Skin epidermis (tissue), 12 donors: ENCODE measurements at regions not wholly inside any gene's neighbourhood (a gene's known extent, or its start where the extent isn't known, plus 50 kb on each side); places are given as distances from the start of the nearest gene placed in this dataset.
A peak's percentile ranks its signal among the peaks of the same experiment; 100 is the strongest.

ENCODE experiments used
- H3K27ac ChIP-seq, 21 experiments: fragments of 200-600 bp; sonication (generic) in 11 of 21; one replicate each; pipeline ENCODE4 v1.5.0; 2020; ENCODE audit warnings: mild to moderate bottlenecking in 3 of 21, inconsistent platforms in 2 of 21, moderate library complexity in 2 of 21
- H3K4me3 ChIP-seq, 7 experiments: fragments of 200-600 bp; sonication (generic) in 2 of 7; one replicate each; pipeline ENCODE4 v1.5.0; 2020; ENCODE audit warnings: inconsistent platforms in 2 of 7, mild to moderate bottlenecking in 2 of 7, moderate library complexity in 1 of 7

GRCh38 chr10:78749200-78749599 lies 319.6 kb upstream of the ZMIZ1 start:
- Histone ChIP-seq H3K27ac (no peak overlapping the region), H3K4me3 (no peak overlapping the region)

- Histone ChIP-seq H3K27ac (no peak overlapping the region), H3K4me3 (no peak overlapping the region)
Measured at GRCh38 chr10:78749898-78750297, 318.9 kb upstream of the ZMIZ1 start.

- Histone ChIP-seq H3K27ac (no peak overlapping the region), H3K4me3 (no peak overlapping the region)
Measured at GRCh38 chr10:78750418-78750817, 318.3 kb upstream of the ZMIZ1 start.

GRCh38 chr10:78751716-78752115 lies 317.1 kb upstream of the ZMIZ1 start:
- H3K4me3 ChIP-seq: no peak overlapping the region

DNA sequence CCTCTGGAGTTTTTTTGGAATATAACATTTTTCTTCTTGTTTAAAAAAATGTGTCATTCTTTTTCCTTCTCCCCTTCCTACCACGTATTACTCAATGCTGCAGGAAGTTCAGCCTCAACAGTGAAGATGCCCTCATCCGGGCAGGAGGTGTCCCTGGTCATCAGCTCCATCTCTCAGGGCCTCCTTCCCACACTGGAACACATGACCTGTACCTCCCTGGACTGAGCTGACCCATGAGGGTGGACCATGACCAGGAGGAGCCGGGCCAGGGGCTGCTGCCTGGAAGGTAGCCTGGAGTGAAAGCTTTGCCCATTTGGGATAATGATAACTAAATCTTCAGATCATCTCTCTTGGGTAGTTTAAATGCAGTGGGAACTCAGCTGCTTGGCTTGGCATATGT lies 316.5 kb upstream of the ZMIZ1 start:
- Histone ChIP-seq H3K4me3 (no peak overlapping the region), H3K27ac (no peak overlapping the region)

More at GRCh38 chr10:78751716-78752115, 317.1 kb upstream of the ZMIZ1 start:
- H3K27ac ChIP-seq: no peak overlapping the region

GRCh38 chr10:78752708-78753107 lies 316.1 kb upstream of the ZMIZ1 start:
- Histone ChIP-seq H3K27ac (no peak overlapping the region), H3K4me3 (no peak overlapping the region)

DNA sequence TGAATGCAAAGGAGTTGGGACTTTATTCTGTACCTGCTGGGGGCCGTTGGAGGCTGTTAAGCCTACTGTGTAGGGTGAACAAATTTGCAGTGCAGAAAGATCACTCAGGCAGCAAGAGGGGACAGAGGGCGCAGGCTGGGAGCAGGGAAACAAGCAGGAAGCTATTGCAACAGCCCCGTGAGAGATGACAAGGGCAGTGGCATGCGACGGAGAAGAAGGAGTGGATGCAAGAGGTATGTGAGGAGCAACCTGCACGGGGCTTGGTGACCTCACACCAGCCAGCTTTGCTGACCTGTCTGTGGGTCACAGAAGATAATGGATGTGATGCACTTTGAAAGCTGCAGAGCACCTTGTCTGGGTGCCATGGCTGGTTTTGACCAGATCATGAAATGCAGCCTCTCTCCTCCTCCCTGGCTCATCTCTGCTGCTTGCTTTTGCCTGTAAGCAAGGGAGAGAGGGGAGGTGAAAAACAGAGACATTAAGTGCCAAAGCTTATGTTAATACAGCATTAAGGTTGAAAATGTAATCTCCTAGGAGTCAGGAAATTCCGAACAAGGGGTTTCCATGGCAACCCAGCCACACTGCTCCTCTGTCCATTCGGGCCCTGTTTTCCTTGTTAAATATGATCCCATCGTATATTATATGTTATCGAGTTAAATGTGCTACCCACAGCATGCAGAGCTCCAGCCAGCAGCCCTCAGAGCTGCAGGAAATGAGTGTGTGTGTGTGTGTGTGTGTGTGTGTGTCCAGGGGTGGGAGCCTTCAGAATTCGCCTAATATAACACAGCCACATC lies 314.3 kb upstream of the ZMIZ1 start:
- no peak overlapping the region for H3K27ac ChIP-seq
- no peak overlapping the region for H3K4me3 ChIP-seq

- Histone ChIP-seq H3K4me3 (no peak overlapping the region), H3K27ac (no peak overlapping the region)
Measured at GRCh38 chr10:78755063-78755701, 313.6 kb upstream of the ZMIZ1 start.

DNA sequence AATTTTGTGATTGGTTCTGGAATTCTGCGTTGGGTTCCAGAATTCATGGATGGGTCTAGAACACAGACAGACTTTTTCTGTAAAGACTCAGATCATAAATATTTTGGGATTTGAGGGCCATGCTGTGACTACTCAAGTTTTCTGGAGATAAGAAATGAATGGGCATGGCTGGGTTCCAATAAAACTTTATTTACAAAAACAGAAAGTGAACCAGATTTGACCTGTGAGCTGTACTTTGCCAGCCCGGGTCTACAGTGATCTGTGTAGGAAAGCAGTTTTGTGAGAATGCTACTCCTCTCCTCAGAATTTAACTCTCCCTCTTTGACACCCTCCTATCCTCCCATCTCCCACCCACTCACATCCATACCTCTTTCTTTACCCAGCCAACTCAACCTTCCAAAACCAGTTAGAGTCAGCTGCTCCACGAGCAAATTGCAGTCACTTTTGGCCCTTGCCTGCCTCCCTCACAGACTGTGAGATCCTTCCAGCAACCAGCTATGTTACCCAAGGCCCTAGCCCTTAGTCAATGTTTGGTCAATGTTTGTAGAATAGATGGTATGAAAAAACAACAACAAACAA lies 312.8 kb upstream of the ZMIZ1 start:
- Histone ChIP-seq H3K4me3 (no peak overlapping the region), H3K27ac (peak overlapping the region in 18 of 21 experiments; percentile 8 to 81 (median 59))

GRCh38 chr10:78756604-78757343 lies 312.0 kb upstream of the ZMIZ1 start:
- H3K4me3 ChIP-seq: no peak overlapping the region
- H3K27ac ChIP-seq: peak overlapping the region in 20 of 21 experiments; percentile 11 to 81 (median 64)

DNA sequence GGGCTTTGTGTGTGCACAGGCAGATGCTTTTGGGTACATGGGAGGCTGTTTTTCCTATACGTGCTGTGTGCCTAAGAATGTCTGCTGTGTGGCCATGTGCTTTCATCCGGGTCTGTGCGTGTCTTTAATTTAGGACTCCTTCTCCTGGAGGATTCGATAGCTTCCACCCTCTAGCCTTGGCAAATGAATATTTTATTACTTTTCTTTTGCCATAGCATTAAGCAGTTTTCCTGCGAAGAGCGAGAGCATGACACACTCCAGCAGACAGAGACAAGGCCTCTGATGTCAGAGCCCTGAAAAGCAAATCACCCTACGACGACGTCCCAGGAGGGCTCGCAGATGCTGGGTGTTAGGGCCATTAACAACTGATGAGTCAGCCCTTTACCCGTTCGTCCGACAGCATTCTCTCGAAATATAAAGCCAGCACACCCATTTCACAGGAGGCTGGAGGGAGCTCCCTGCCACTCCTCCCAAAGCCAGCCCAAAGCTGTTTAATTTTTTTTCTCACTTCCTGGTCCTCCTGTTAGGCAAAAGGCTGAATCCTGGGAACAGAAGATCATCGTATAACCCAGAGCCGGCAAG lies 311.3 kb upstream of the ZMIZ1 start:
- H3K4me3 ChIP-seq: no peak overlapping the region
- H3K27ac ChIP-seq: peak overlapping the region in 19 of 21 experiments; percentile 1 to 74 (median 54)

DNA sequence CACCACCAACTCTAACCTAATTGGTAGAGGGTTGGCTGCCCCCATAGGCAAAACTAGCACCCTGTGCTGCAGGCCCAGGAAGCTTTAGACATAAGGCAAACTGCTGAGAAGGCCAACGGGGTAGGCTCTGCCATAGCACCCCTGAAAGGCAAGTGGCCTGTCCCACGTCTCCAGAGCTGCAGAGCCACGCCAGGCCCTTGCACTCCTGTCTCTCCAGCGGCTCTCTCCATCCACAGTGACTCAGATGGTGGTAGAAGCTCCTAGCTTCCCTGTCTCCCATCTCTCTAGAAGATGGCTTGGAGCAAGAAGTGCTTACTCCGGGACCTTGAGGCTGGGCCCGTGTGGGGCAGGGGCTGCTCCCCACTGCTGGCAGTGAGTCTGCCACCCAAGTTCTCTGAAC lies 310.6 kb upstream of the ZMIZ1 start:
- Histone ChIP-seq H3K4me3 (no peak overlapping the region), H3K27ac (peak overlapping the region in 13 of 21 experiments; percentile 1 to 74 (median 54))

DNA sequence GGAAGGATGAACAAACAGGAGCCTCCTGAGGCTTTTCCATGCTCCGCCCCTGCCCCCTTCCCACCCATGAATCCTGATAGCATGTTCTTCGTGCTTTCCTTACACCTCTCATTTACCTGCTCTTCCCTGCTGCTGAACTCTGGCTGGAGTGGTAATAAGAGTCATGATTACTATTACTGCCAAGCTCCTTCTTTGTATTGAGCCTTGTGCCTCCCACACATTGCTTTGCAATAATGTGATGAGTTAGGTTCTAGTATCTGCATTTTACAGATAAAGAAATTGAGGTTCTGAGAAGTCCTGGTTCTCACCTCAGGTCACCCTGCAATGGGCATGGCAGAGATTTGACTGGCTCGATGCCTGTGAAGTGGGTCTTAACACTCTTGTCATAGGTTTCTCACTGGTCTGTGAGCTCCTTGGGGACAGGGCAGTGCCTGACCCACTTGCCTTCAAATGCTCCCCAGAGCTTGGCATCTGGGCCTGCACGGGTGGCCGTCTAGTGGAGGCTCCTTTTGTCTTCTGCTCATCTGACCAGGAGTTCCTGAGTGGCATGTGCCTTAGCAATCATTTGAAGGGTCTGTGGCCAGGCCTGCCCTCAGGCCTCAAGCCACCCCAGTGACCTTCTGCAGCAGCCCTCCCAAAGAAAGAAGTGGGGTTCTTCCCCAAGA lies 309.2 kb upstream of the ZMIZ1 start:
- Histone ChIP-seq H3K27ac (peak overlapping the region in 1 of 21 experiments; percentile 24), H3K4me3 (no peak overlapping the region)

DNA sequence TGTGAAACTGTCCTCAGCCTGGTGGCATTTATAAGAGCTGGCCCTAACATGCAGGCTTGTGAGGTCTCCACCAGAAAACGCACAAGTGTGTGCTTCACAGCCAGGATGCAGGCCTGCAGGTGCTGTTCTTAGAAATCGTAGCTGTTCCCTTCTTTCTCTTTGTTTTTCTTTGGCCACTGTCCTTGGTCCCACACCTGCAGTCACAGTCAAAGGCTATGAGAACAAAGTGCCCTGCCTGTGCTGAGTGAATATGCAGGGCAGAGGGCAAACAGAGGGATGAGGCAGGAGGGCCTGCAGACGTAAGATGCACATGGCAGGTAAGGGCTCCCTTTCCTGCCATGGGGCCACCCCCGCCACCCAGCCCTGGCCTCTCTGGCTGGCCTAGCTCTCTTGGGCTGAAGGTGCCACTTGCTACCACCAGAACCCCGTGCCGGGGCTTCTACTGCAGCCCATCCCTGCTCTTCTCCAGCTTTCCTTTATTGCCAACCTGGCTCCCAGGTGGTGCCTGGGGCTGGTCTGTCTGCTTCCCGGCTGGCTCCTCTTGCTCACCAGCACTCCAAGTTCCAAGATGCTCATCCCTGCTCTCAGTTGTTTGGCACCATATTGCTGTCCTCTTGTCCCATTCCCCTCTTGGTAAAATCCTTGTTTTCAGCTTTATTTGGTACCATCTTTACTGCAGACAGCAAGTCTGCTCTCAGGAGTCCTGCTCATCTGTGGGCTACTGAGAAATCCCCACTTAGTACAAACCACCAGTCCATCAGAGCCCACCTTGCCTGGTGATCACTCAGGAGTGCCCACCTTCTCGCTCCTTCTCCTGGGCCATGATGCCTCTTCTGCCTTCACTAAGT lies 308.1 kb upstream of the ZMIZ1 start:
- no peak overlapping the region for H3K4me3 ChIP-seq
- H3K27ac ChIP-seq: peak overlapping the region in 2 of 21 experiments; percentile 16 to 37

DNA sequence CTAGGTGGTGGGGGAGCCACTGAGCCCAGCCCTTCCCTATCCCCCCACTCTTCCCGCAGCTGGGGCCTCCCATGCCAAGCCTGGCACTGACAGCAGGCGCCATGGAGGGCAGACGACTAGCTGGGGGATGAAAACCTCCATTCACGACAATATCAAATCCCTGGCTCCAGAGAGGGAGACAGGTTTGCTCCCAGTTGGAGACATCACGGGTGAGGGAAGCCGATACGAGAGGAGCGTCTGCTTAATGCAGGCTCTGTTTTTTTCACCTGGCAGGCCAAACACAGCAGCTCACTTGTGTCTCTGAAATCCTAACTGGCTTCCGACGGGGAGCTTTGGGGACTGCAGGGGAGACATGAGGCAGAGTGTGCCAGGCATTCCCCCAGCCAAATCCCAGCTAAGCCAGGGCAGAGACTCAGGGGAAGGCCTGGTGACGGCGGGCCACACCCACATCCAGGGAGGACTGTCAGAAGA lies 307.4 kb upstream of the ZMIZ1 start:
- no peak overlapping the region for H3K4me3 ChIP-seq
- H3K27ac ChIP-seq: peak overlapping the region in 2 of 21 experiments; percentile 16 to 37

DNA sequence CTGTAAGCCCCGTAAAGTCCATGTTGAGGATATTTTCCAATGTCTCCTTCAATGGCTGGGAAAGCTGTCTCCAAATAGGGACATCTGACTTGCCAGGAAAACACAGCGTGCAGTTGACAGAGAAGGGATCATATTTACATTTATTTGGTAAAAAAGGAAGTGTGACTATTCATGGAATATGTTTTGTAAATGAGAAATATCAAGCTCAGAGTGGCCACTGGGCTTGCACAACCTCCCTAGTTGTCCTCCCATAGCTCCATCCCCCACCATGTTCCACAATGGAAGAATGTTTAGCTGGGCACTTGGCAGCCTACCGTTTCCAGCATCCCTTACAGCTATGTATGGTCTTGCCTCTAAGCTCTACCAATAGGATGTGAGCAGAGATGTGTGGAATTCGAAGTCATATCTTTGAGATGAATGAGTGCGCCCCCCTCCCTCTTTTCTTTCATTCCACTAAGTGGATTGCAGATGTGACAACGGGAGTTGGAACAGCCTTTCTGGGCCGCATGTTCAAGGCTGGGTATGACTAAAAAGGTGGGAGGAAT lies 306.6 kb upstream of the ZMIZ1 start:
- Histone ChIP-seq H3K4me3 (no peak overlapping the region), H3K27ac (peak overlapping the region in 1 of 21 experiments; percentile 37)

- H3K4me3 ChIP-seq: no peak overlapping the region
- peak overlapping the region in 11 of 21 experiments; percentile 1 to 87 (median 30) for H3K27ac ChIP-seq
Measured at GRCh38 chr10:78763234-78763633, 305.5 kb upstream of the ZMIZ1 start.
